Keratinocyte (primary cell): ENCODE measurements at regions not wholly inside any gene's neighbourhood (a gene's known extent, or its start where the extent isn't known, plus 50 kb on each side); places are given as distances from the start of the nearest gene placed in this dataset.

Source experiments
- DNase-seq: peaks from one replicate; pipeline ENCODE4 v3.0.0-alpha.2; 2011; ENCODE audit warnings: low read depth, missing footprints, low spot score
- FAIRE-seq: peaks from 2 replicates; lab custom pipeline; 2011; peaks lifted over from hg19 to GRCh38; lab: Jason Lieb, UNC
- H2AFZ ChIP-seq: 2 replicates; pipeline ENCODE4 v1.6.0; 2012; ENCODE audit warnings: low read length, control low read depth, inconsistent platforms; ENCODE audit not compliant: control insufficient read depth
- H3K27ac ChIP-seq: 2 replicates; pipeline ENCODE4 v1.5.1; 2011; ENCODE audit warnings: low read length; ENCODE audit not compliant: control insufficient read depth, insufficient read depth
- H3K27me3 ChIP-seq: 3 replicates; pipeline ENCODE4 v1.6.0; 2011; ENCODE audit warnings: low read length; ENCODE audit not compliant: control insufficient read depth, insufficient read depth; ENCODE audit errors: extremely low read depth
- H3K36me3 ChIP-seq, 2 experiments: 2 replicates in 1 of 2; 3 replicates in 1 of 2; pipeline ENCODE4 v1.5.1; 2011; ENCODE audit warnings: low read length in 2 of 2, mild to moderate bottlenecking in 1 of 2; ENCODE audit not compliant: control insufficient read depth in 2 of 2, insufficient read depth in 2 of 2; ENCODE audit errors: extremely low read depth in 1 of 2
- H3K4me1 ChIP-seq: 3 replicates; pipeline ENCODE4 v1.5.1; 2011; ENCODE audit warnings: low read length; ENCODE audit not compliant: control insufficient read depth, insufficient read depth; ENCODE audit errors: extremely low read depth
- H3K4me2 ChIP-seq: 3 replicates; pipeline ENCODE4 v1.6.0; 2011; ENCODE audit warnings: low read depth, low read length; ENCODE audit not compliant: control insufficient read depth, insufficient read depth; ENCODE audit errors: extremely low read depth
- H3K4me3 ChIP-seq, 3 experiments: fragments of 200-600 bp in 1 of 3; sonication (generic) in 1 of 3; 2 replicates in 2 of 3; 3 replicates in 1 of 3; pipeline ENCODE4 v1.5.1; 2011 to 2016; ENCODE audit warnings: low read length in 3 of 3, mild to moderate bottlenecking in 3 of 3, control low read depth in 2 of 3, inconsistent platforms in 1 of 3, low read depth in 1 of 3, mixed read lengths in 1 of 3, mixed run types in 1 of 3, moderate library complexity in 1 of 3; ENCODE audit not compliant: control insufficient read depth in 2 of 3, insufficient read depth in 2 of 3; ENCODE audit errors: extremely low read depth in 1 of 3
- H3K79me2 ChIP-seq: 2 replicates; pipeline ENCODE4 v1.6.0; 2012; ENCODE audit warnings: low read length; ENCODE audit not compliant: control insufficient read depth, insufficient read depth
- H3K9ac ChIP-seq: 3 replicates; pipeline ENCODE4 v1.6.0; 2011; ENCODE audit warnings: low read length; ENCODE audit not compliant: control insufficient read depth, insufficient read depth; ENCODE audit errors: extremely low read depth
- H3K9me1 ChIP-seq: 3 replicates; pipeline ENCODE4 v1.6.0; 2011; ENCODE audit warnings: low read length; ENCODE audit not compliant: control insufficient read depth, insufficient read depth; ENCODE audit errors: extremely low read depth
- H3K9me3 ChIP-seq: 2 replicates; pipeline ENCODE4 v1.5.1; 2012; ENCODE audit warnings: low read depth, low read length; ENCODE audit not compliant: control insufficient read depth
- H4K20me1 ChIP-seq: 3 replicates; pipeline ENCODE4 v1.6.0; 2011; ENCODE audit warnings: low read length; ENCODE audit not compliant: control insufficient read depth, insufficient read depth; ENCODE audit errors: extremely low read depth
- CTCF ChIP-seq, 3 experiments: IDR thresholded peaks in 1 of 3; conservative IDR thresholded peaks in 1 of 3; optimal IDR thresholded peaks in 1 of 3; 2 replicates in 2 of 3; 3 replicates in 1 of 3; pipeline versions ENCODE3 to v1.5.1; 2011; ENCODE audit warnings: low read length in 3 of 3, mild to moderate bottlenecking in 3 of 3, moderate library complexity in 2 of 3, control low read depth in 1 of 3, inconsistent platforms in 1 of 3; ENCODE audit not compliant: insufficient read depth in 2 of 3; ENCODE audit errors: extremely low read depth in 1 of 3
- EZH2 ChIP-seq: IDR thresholded peaks from one replicate; pipeline ENCODE4 v1.6.1; 2012; ENCODE audit warnings: inconsistent platforms, mild to moderate bottlenecking, low read length, moderate library complexity
- dilution Hi-C: fragments of 300-500 bp; cut with MboI; formaldehyde crosslinking; loops from one replicate; pipeline ENCODE4 v1.7.0; 2020; ENCODE audit warnings: low sequenced_read_pairs; ENCODE audit not compliant: extremely low pct_ligation_motif_present

DNA sequence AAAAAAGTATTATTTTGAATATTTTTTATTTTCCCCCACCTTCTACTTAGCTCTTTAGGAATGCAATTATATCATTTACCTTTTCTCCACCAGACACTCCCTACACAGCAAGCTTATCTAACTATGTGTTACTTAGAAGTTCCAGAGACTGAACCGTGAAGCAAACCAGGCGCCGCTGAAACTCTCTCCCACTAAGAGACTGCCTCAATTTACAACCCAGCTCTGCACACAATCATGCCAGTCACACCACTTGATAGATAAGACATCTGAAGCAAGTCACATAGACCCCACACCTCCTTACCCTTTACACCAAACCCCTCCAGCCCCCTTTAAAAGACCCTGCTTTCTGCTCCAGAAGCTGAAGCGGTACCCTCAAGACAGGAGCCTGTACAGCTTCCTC lies 245.5 kb downstream of the S1PR1 start:
- H3K4me3 ChIP-seq, result no peak overlapping the region
- dilution Hi-C loops, result no loop called here
- H3K36me3 ChIP-seq, result no peaks in the 10 kb centered on the region
- H3K27me3 ChIP-seq, result no peaks in the 10 kb centered on the region
- H3K27ac ChIP-seq, result no peak overlapping the region
- no peak for DNase-seq
- H3K79me2 ChIP-seq, result no peaks in the 10 kb centered on the region
- no peak overlapping the region for H2AFZ ChIP-seq
- H4K20me1 ChIP-seq, result no peaks in the 10 kb centered on the region
- no peaks in the 10 kb centered on the region for H3K9me1 ChIP-seq
- no peak overlapping the region for H3K9ac ChIP-seq
- no peaks in the 10 kb centered on the region for H3K4me1 ChIP-seq
- FAIRE-seq, result no peak
- TF ChIP-seq EZH2 (no peak), CTCF (optimal IDR thresholded peaks at IDR 0.05 in 1 of 3, IDR thresholded peaks at IDR 0.05 in 1 of 3, conservative IDR thresholded peaks at IDR 0.05 in 1 of 3; ENCODE audit: extremely low read depth in 1 of 3, insufficient read depth in 2 of 3, low read length in 3 of 3) (no peak)
- H3K4me2 ChIP-seq, result no peak overlapping the region
- no peaks in the 10 kb centered on the region for H3K9me3 ChIP-seq

DNA sequence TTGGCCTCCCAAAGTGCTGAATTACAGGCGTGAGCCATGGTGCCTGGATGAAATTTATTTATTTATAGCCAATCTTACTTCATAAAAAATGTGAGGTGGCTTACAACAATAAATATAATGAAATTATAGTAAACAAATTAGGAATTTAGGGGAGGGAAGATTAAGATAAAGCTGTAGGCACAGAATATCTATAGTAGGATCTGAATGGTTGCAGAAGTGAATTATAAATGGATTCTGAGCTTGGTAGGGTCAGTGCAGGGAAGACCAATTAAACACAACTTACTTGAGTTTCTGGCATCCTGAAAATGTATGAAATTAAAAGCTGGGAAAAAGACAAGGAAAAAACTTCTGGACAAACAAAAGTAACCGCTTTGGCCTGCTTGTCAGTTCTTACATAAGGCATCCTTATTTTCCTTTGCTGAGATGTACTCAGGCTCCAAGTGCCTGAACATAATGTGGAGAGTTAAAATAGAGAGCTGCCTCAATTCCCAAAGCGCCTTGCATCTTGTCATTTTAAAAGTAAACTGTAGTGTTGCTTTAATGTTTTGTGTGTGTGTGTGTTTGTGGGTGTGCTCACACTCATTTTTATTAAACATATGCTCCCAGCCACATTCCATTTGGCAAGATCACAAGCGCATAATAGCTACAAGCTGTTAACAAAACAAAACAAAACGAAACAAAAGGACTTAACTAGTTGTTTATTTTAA lies 247.3 kb downstream of the S1PR1 start:
- DNase-seq (no peak), FAIRE-seq (no peak)
- Histone ChIP-seq H3K36me3 (no peaks in the 10 kb centered on the region), H4K20me1 (no peaks in the 10 kb centered on the region), H2AFZ (no peak overlapping the region), H3K4me3 (no peak overlapping the region), H3K9ac (no peak overlapping the region), H3K9me3 (no peaks in the 10 kb centered on the region), H3K4me1 (no peaks in the 10 kb centered on the region), H3K27me3 (no peaks in the 10 kb centered on the region), H3K27ac (no peak overlapping the region), H3K4me2 (no peak overlapping the region), H3K79me2 (no peaks in the 10 kb centered on the region), H3K9me1 (no peaks in the 10 kb centered on the region)
- dilution Hi-C loops, result no loop called here
- TF ChIP-seq CTCF (optimal IDR thresholded peaks at IDR 0.05 in 1 of 3, IDR thresholded peaks at IDR 0.05 in 1 of 3, conservative IDR thresholded peaks at IDR 0.05 in 1 of 3; ENCODE audit: extremely low read depth in 1 of 3, insufficient read depth in 2 of 3, low read length in 3 of 3) (no peak), EZH2 (no peak)
